Skeletal muscle tissue (tissue), 3 donors: ENCODE measurements at regions not wholly inside any gene's neighbourhood (a gene's known extent, or its start where the extent isn't known, plus 50 kb on each side); places are given as distances from the start of the nearest gene placed in this dataset.
"Not testable (repeated sequence)": the region's sequence is repeated elsewhere in the genome, so short reads cannot be mapped to it uniquely, and the experiment has no call there.

Source experiments
- H3K27ac ChIP-seq: one replicate; pipeline ENCODE4 v1.7.0; 2013; ENCODE audit warnings: mild to moderate bottlenecking, low read depth, low read length, inconsistent platforms
- H3K27me3 ChIP-seq, 3 donors: one replicate each; pipeline ENCODE4 v1.7.0; 2013; ENCODE audit warnings: low read length in 3 of 3; ENCODE audit not compliant: control insufficient read depth in 3 of 3, insufficient read depth in 3 of 3
- H3K36me3 ChIP-seq, 3 donors: one replicate each; pipeline ENCODE4 v1.7.0; 2013; ENCODE audit warnings: low read length in 3 of 3; ENCODE audit not compliant: control insufficient read depth in 3 of 3, insufficient read depth in 3 of 3
- H3K4me1 ChIP-seq, 3 donors: one replicate each; pipeline ENCODE4 v1.7.0; 2013; ENCODE audit warnings: low read length in 3 of 3, mild to moderate bottlenecking in 3 of 3; ENCODE audit not compliant: control insufficient read depth in 3 of 3, insufficient read depth in 3 of 3
- H3K4me3 ChIP-seq, 3 donors: one replicate each; pipeline ENCODE4 v1.7.0; 2013; ENCODE audit warnings: low read length in 3 of 3
- H3K9ac ChIP-seq, 3 donors: one replicate each; pipeline ENCODE4 v1.7.0; 2013; ENCODE audit warnings: low read length in 3 of 3, mild to moderate bottlenecking in 3 of 3, moderate library complexity in 2 of 3, low read depth in 1 of 3
- H3K9me3 ChIP-seq, 3 donors: one replicate each; pipeline ENCODE4 v1.7.0; 2013; ENCODE audit warnings: low read length in 3 of 3; ENCODE audit not compliant: control insufficient read depth in 3 of 3
- donor health status: Osteomylitis.

DNA sequence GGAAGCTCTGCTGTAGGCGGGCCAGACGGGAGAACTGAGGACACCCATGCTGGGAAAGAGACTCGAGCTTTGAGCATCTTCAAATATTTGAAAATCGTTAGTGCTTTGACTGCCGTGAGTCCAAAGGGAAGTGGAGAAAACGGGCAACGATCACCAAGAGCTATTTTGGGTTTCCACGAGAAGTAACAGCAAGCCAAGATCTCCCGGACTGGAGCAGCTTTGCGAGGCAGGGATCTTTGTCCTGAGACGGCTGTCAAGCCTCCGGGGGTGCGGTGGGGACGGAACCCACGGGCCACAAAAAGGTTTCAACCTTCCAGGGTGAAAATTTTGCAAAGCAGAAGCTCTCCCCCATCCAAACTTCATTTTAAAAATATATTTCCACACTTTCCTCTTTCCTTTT, 195.8 kb downstream of the NDUFA10 start:
- Histone ChIP-seq H3K9ac (no peak overlapping the region), H3K9me3 (no peaks in the 10 kb centered on the region), H3K27ac (no peak overlapping the region), H3K36me3 (no peaks in the 10 kb centered on the region), H3K4me3 (no peak overlapping the region), H3K4me1 (peaks cover 7 to 15% (median 9%) of the 10 kb centered on the region in 3 donors), H3K27me3 (peaks cover 4 to 16% (median 12%) of the 10 kb centered on the region in 3 donors)

DNA sequence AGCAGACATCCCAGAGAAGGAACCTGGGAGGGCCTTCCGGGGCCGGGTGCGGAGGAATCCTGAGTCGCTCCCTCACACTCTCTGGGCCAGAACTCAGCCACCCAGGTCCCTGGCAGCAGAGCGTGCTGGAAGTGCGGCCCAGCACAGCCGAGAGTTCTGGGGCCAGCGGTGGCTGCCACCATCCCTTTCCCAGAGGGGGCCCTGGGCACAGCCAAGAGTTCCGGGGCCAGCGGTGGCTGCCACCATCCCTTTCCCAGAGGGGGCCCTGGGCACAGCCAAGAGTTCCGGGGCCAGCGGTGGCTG, 196.2 kb downstream of the NDUFA10 start:
- peaks cover 7 to 15% (median 9%) of the 10 kb centered on the region in 3 donors for H3K4me1 ChIP-seq
- H3K9me3 ChIP-seq, H3K36me3 ChIP-seq, H3K9ac ChIP-seq, H3K4me3 ChIP-seq, H3K27ac ChIP-seq: not testable (repeated sequence)
- peaks cover 4 to 16% (median 12%) of the 10 kb centered on the region in 3 donors for H3K27me3 ChIP-seq

DNA sequence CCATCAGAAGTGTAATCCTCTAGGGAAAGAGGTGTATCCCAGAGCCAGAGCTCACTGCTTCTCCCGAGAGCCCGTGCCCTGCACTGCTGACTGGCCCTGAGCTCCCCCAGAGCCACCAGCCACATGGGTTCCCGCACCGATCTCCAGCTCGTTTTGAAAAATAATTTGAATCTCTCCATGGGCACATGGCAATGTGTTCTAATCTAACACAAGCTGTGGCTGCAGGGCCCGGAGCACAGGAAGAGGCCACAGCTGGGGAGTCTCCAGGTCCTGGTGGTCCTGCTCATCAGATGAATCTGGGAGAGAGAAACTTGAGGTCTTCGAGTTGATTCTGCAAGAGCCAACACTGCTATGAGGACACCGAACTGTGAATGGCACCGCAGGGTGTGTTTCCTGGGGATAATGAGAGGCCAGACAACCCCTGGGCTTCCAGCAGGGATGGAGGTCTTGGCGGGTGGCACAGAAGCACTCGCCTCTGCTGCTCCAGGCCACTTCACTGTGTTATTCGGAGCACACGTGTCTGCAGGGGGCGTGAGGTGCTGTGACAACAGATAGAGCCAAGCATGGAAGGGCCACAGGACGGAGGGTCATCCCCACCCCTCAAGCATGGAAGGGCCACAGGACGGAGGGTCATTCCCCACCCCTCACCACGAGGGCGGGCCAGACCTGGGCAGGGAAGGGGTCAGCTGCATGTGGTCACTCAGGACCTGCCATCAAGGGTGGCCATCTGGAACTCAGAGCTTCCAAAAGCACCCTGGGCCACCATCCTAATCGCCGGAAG, 196.8 kb downstream of the NDUFA10 start:
- Histone ChIP-seq H3K9ac (no peak overlapping the region), H3K4me1 (peaks cover 7 to 15% (median 9%) of the 10 kb centered on the region in 3 donors), H3K27me3 (peaks cover 4 to 18% (median 10%) of the 10 kb centered on the region in 3 donors), H3K4me3 (no peak overlapping the region), H3K27ac (no peak overlapping the region), H3K9me3 (no peaks in the 10 kb centered on the region), H3K36me3 (no peaks in the 10 kb centered on the region)

DNA sequence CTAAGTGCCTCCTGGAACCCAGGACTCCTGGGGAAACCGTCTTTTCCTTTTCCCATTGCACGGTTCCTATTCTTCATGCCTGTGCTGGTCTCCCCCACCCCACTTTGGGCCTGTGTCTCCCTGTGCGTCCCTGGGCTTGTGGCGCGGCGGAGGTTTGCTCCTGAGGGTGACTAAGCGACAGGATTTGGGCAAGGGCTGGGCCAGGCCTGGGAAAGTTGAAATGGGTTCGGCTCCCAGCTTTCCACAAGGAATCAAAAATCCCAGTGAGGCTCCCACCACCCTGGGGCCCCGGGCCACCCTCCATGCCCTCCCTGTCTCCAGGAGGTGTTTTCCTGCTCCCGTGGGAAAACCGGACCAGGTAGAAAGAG, 197.6 kb downstream of the NDUFA10 start:
- Histone ChIP-seq H3K27me3 (peaks cover 4 to 18% (median 13%) of the 10 kb centered on the region in 3 donors), H3K4me3 (no peak overlapping the region), H3K9ac (no peak overlapping the region), H3K9me3 (no peaks in the 10 kb centered on the region), H3K4me1 (peaks cover 7 to 15% (median 9%) of the 10 kb centered on the region in 3 donors), H3K27ac (no peak overlapping the region), H3K36me3 (no peaks in the 10 kb centered on the region)

DNA sequence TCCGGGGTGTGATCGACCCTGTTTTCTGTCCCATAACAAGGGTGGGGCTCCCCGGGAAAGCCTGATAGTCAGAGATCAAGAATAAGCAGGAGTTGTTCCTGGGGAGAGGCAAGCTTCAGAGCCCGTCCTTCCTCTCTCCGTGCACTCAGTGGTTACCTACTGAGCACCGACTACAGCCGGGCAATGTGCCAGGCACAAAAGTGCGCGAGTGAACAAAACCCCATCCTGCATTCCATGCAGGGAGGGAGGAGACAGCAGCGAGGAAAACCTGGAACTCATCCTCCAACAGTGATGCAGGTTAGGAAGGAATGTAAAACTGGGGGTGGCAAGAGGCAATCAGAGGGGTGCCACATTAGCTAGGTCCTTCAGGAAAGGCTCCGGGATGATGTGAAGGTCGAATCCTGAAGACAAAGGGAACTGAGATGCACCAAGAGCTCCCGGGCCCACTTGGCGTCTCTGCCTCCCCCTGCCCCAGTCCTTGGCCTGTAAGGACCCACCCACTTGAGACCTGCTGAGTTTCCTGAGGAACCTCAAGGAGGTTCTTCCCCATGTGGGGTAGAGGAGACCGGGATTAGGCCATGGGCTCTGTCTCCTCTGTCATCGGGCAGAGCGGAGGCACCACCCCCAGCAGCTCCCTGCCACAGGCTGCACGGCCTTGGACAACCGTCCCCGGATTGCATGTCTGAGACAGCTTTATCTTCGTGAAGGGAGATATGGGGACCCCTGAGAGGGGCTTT, 198.2 kb downstream of the NDUFA10 start:
- Histone ChIP-seq H3K27ac (no peak overlapping the region), H3K27me3 (peaks cover 4 to 22% (median 13%) of the 10 kb centered on the region in 3 donors), H3K9me3 (no peaks in the 10 kb centered on the region), H3K36me3 (no peaks in the 10 kb centered on the region), H3K9ac (no peak overlapping the region), H3K4me3 (no peak overlapping the region), H3K4me1 (peaks cover 7 to 15% (median 9%) of the 10 kb centered on the region in 3 donors)

DNA sequence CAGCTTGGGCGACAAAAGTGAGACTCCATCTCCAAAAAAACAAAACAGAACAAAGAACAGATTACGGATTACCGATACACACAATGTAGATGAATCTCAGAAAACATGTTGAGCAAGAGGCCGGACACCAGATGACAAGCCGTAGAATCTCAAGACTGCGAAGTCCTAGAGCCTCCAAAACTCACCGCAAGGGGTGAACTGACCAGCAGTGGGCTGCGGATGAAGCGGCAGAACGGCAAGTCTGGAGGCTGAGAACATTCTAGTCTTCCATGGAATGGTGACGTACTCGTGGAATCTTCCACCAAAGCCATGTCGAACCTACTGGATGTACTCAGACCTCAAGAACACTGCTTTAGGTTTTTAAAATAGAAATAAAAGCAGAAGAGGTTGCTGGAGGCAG, 198.8 kb downstream of the NDUFA10 start:
- Histone ChIP-seq H3K4me3 (no peak overlapping the region), H3K27ac (no peak overlapping the region), H3K27me3 (peaks cover 4 to 27% (median 16%) of the 10 kb centered on the region in 3 donors), H3K4me1 (peaks cover 7 to 13% (median 7%) of the 10 kb centered on the region in 3 donors), H3K9ac (no peak overlapping the region), H3K9me3 (no peaks in the 10 kb centered on the region), H3K36me3 (no peaks in the 10 kb centered on the region)

DNA sequence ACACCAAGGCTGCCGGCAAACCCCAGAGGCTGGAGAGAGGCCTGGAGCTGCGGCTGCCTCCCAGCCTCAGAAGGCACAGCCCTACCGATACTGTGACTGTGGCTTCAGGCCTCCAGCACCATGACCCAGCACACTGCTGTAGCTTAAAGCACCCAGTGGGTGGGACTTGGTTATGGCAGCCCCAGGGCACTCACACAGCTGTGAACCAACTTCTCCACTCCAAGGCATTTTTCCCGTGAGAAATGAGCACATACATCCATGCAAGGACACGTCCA, 199.5 kb downstream of the NDUFA10 start:
- H3K36me3 ChIP-seq, result no peaks in the 10 kb centered on the region
- no peak overlapping the region for H3K9ac ChIP-seq
- no peak overlapping the region for H3K4me3 ChIP-seq
- H3K27me3 ChIP-seq, result peaks cover 7 to 34% (median 24%) of the 10 kb centered on the region in 3 donors
- H3K4me1 ChIP-seq, result peaks cover under 1 to 7% (median 5%) of the 10 kb centered on the region in 3 donors
- no peaks in the 10 kb centered on the region for H3K9me3 ChIP-seq
- no peak overlapping the region for H3K27ac ChIP-seq

DNA sequence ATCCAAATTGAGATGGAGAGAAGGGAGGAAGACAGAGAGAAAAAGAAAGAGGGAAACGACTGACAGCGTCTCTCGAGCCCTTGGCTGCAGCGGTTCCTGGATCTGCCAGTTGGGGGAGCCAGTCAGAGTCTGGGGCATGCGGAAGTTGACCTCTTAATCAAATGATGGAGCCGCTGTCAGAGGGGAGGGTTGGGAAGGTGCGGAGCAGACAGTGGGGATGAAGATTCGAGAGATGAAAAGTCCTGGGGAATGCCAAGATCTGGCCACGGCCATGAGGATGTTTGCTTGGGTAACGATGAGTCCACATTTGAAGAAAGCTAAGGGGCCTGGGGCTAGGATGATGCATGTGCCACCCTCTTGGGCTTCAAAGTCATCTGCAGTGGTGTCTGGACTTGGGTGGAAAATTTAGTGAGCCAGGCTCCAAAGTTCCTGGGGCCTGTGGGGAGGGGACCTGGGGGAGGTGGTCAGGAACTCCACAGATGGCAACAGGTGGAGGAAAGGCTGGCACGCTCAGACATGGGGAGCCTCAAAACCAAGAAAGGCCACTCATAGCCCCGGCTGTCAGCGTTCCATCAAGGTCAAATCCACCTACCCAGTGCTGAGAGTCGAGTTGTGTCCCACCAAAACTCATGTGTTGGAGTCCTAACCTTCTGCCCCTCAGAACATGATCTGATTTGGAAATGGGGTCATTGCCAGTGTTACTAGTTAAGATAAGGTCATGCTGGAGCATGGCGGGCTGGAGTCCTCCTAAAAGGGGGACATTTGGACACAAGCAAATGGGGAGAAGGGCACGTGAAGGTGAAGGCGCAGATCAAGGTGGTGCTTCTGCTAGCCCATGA, 200.1 kb downstream of the NDUFA10 start:
- no peak overlapping the region for H3K27ac ChIP-seq
- peaks cover 0 to 3% (median 2%) of the 10 kb centered on the region in 3 donors for H3K4me1 ChIP-seq
- H3K36me3 ChIP-seq, result no peaks in the 10 kb centered on the region
- H3K9ac ChIP-seq, result no peak overlapping the region
- H3K9me3 ChIP-seq, result no peaks in the 10 kb centered on the region
- H3K4me3 ChIP-seq, result no peak overlapping the region
- H3K27me3 ChIP-seq, result peaks cover 7 to 39% (median 24%) of the 10 kb centered on the region in 3 donors

DNA sequence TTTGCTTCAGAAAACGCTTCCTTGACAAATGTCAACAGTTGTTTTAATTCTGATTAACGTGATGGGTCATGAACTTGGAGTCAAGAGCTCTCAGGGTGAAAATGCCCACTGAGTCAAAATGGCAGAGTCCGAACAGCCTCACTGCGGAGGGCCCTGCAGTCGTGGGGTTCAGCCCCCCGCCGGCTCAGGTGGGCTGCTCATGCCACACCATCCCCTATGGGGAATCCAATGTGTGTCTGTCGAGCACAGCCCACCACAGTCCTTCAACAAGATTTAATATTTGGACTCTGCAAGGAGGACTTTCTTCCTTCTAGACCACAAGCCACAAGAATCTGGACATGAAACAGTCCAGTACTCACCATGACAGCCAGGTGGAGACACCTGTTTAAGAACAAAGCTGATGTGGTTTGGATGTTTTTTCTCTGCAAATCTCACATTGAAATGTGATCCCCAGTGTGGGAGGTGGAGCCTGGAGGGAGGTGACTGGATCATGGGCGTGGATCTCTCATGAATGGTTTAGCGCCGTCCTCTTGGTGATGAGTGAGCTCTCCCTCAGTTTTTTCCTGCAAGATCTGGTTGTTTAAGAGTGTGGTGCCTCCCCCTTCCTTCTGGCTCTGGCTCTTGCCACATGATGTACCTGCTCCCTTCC, 201.0 kb downstream of the NDUFA10 start:
- Histone ChIP-seq H3K4me3 (no peak overlapping the region), H3K4me1 (no peaks in the 10 kb centered on the region), H3K27ac (no peak overlapping the region), H3K27me3 (peaks cover 7 to 44% (median 24%) of the 10 kb centered on the region in 3 donors), H3K36me3 (no peaks in the 10 kb centered on the region), H3K9me3 (no peaks in the 10 kb centered on the region), H3K9ac (no peak overlapping the region)
